Duodenal mucosa (tissue), 2 donors: ENCODE measurements at regions not wholly inside any gene's neighbourhood (a gene's known extent, or its start where the extent isn't known, plus 50 kb on each side); places are given as distances from the start of the nearest gene placed in this dataset.

Source experiments
- H3K27ac ChIP-seq: one replicate; pipeline ENCODE4 v1.7.0; 2013; ENCODE audit warnings: low read depth, low read length
- H3K27me3 ChIP-seq, 2 donors: one replicate each; pipeline ENCODE4 v1.7.0; 2013; ENCODE audit warnings: low read length in 2 of 2, control low read depth in 1 of 2; ENCODE audit not compliant: insufficient read depth in 2 of 2, control insufficient read depth in 1 of 2
- H3K36me3 ChIP-seq, 2 donors: one replicate each; pipeline ENCODE4 v1.7.0; 2013; ENCODE audit warnings: low read length in 2 of 2, control low read depth in 1 of 2; ENCODE audit not compliant: insufficient read depth in 2 of 2, control insufficient read depth in 1 of 2
- H3K4me1 ChIP-seq, 2 donors: one replicate each; pipeline ENCODE4 v1.7.0; 2013; ENCODE audit warnings: low read length in 2 of 2, control low read depth in 1 of 2; ENCODE audit not compliant: insufficient read depth in 2 of 2, control insufficient read depth in 1 of 2
- H3K4me3 ChIP-seq, 2 donors: one replicate each; pipeline ENCODE4 v1.7.0; 2013; ENCODE audit warnings: low read length in 2 of 2, low read depth in 1 of 2
- H3K9ac ChIP-seq, 2 donors: one replicate each; pipeline ENCODE4 v1.7.0; 2013; ENCODE audit warnings: low read length in 2 of 2, low read depth in 1 of 2
- H3K9me3 ChIP-seq, 2 donors: one replicate each; pipeline ENCODE4 v1.7.0; 2013; ENCODE audit warnings: low read length in 2 of 2, control low read depth in 1 of 2; ENCODE audit not compliant: control insufficient read depth in 1 of 2

DNA sequence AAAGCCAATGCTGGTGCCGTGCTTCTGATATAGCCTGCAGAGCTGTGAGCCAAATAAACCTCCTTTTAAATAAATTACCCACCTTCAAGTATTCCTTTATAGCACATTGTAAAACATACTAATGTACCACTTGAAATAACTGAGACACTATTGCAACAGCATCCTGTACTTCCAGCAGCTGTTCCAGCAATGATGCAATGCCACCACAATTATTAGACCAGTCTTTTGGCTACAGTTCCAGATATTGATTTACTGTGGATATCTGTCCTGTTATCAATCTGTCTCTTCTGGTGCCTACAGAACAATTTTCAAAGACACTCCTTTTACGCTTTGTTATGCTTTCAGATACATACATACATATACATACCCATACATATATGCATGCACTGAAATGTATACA, 567.9 kb downstream of the TAF11L14 start:
- Histone ChIP-seq H3K9ac (no peak overlapping the region), H3K27ac (no peak overlapping the region), H3K36me3 (no peaks in the 10 kb centered on the region), H3K9me3 (peaks cover 6 to 9% of the 10 kb centered on the region in 2 donors), H3K27me3 (no peaks in the 10 kb centered on the region), H3K4me3 (no peak overlapping the region), H3K4me1 (no peaks in the 10 kb centered on the region)

DNA sequence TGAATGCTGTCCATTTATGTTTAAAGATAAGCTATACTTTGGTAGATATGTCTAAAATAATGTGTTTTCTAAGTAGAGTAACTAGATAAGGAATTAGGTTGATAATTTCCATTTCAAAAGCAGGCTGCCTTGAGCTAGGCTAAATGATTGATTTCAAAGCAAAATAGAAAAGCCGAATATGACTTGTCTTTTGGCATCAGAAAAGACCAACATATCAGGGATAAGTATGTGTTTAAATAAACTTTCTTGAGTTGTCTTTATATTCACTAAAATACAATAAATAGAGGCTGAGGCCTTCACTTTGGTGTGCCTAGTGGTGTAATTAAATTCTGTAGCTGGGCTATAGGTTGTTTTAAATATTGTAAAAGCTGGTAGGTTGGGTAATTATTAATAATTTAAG, 569.0 kb downstream of the TAF11L14 start:
- H3K27me3 ChIP-seq: no peaks in the 10 kb centered on the region
- H3K9ac ChIP-seq: no peak overlapping the region
- peaks cover 5 to 6% of the 10 kb centered on the region in 2 donors for H3K9me3 ChIP-seq

GRCh38 chr5:18213666-18214065, 579.4 kb downstream of the TAF11L14 start:
- Histone ChIP-seq H3K4me3 (no peak overlapping the region), H3K36me3 (no peaks in the 10 kb centered on the region), H3K4me1 (no peaks in the 10 kb centered on the region), H3K9ac (no peak overlapping the region), H3K9me3 (peaks cover 6% of the 10 kb centered on the region in 2 donors), H3K27me3 (no peaks in the 10 kb centered on the region), H3K27ac (no peak overlapping the region)

More for the DNA sequence above, 569.0 kb downstream of the TAF11L14 start:
- H3K4me3 ChIP-seq: no peak overlapping the region
- no peak overlapping the region for H3K27ac ChIP-seq
- no peaks in the 10 kb centered on the region for H3K36me3 ChIP-seq
- H3K4me1 ChIP-seq: no peaks in the 10 kb centered on the region

DNA sequence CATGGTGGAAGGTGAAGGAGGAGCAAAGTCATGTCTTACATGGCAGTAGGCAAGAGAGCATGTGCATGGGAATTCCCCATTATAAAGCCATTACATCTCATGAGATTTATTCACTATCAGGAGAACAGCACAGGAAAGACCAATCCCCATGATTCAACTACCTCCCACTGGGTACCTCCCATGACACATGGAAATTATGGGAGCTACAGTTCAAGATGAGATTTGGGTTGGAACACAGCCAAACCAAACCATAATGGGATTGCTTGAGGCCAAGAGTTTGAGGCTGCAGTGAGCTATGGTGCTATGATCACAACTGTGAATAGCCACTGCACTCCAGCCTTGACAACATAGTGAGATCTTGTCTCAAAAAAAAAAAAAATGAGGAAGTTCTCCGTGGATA, 581.8 kb downstream of the TAF11L14 start:
- Histone ChIP-seq H3K27me3 (no peaks in the 10 kb centered on the region), H3K4me3 (no peak overlapping the region), H3K9me3 (peaks cover 6% of the 10 kb centered on the region in 2 donors), H3K4me1 (no peaks in the 10 kb centered on the region), H3K27ac (no peak overlapping the region), H3K9ac (no peak overlapping the region), H3K36me3 (no peaks in the 10 kb centered on the region)

GRCh38 chr5:18216729-18217128, 582.5 kb downstream of the TAF11L14 start:
- H3K27ac ChIP-seq: no peak overlapping the region
- H3K4me3 ChIP-seq: no peak overlapping the region
- H3K9me3 ChIP-seq: peaks cover 6% of the 10 kb centered on the region in 2 donors
- no peak overlapping the region for H3K9ac ChIP-seq
- no peaks in the 10 kb centered on the region for H3K4me1 ChIP-seq
- H3K27me3 ChIP-seq: no peaks in the 10 kb centered on the region
- H3K36me3 ChIP-seq: no peaks in the 10 kb centered on the region

DNA sequence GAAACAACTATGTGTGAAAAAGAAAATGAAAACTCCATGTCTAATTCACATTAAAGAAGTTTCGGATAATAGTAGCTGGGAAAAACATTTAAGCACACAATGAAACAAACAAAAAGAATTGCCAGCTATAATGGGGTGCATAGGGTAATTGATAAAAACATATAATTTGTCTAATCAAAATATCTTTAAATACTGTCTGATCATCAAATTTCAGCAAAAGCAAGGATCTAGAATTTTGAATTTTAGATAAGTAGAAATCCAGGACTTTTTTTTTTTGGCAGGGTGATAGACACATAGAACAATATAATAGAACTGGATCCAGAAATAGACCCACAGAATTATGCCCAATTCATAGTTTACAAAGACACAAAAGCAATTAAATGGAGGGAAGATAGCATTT, 585.0 kb downstream of the TAF11L14 start:
- H3K9me3 ChIP-seq: peaks cover 0 to 6% of the 10 kb centered on the region in 2 donors
- H3K27me3 ChIP-seq: no peaks in the 10 kb centered on the region
- no peaks in the 10 kb centered on the region for H3K4me1 ChIP-seq
- no peak overlapping the region for H3K9ac ChIP-seq
- H3K36me3 ChIP-seq: no peaks in the 10 kb centered on the region
- no peak overlapping the region for H3K27ac ChIP-seq
- no peak overlapping the region for H3K4me3 ChIP-seq

GRCh38 chr5:18220631-18221030, 586.4 kb downstream of the TAF11L14 start:
- Histone ChIP-seq H3K9ac (no peak overlapping the region), H3K36me3 (no peaks in the 10 kb centered on the region), H3K4me1 (no peaks in the 10 kb centered on the region), H3K4me3 (no peak overlapping the region), H3K27me3 (no peaks in the 10 kb centered on the region), H3K27ac (no peak overlapping the region), H3K9me3 (peaks cover 3 to 4% of the 10 kb centered on the region in 2 donors)

DNA sequence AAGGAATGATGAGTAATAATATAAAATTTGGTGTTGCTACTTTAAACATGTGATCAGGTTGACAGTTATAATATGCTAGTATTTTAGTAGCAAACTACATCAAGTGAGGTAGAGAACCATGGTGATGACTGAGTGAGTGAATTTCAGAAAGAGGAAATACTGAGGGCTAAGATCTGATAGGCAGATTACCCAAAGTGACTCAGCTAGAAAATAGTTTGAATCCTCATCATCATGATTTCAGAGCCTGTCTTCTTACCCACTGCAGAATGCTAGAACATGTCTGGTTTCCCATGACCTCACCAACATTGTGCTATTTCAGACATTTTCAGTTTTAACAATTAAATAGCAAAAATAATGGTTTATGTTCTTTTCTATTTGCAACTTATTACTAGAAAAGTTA, 602.1 kb downstream of the TAF11L14 start:
- Histone ChIP-seq H3K27me3 (no peaks in the 10 kb centered on the region), H3K4me3 (no peak overlapping the region), H3K9me3 (no peaks in the 10 kb centered on the region), H3K27ac (no peak overlapping the region), H3K4me1 (no peaks in the 10 kb centered on the region), H3K9ac (no peak overlapping the region), H3K36me3 (no peaks in the 10 kb centered on the region)

- Histone ChIP-seq H3K4me3 (no peak overlapping the region), H3K4me1 (no peaks in the 10 kb centered on the region), H3K36me3 (no peaks in the 10 kb centered on the region), H3K9ac (no peak overlapping the region), H3K27me3 (no peaks in the 10 kb centered on the region), H3K9me3 (peaks cover 0 to 3% of the 10 kb centered on the region in 2 donors), H3K27ac (no peak overlapping the region)
Measured at GRCh38 chr5:18238321-18238720, 604.1 kb downstream of the TAF11L14 start.

- no peaks in the 10 kb centered on the region for H3K36me3 ChIP-seq
- no peaks in the 10 kb centered on the region for H3K4me1 ChIP-seq
- H3K4me3 ChIP-seq: no peak overlapping the region
- H3K9ac ChIP-seq: no peak overlapping the region
- H3K27ac ChIP-seq: no peak overlapping the region
- no peaks in the 10 kb centered on the region for H3K27me3 ChIP-seq
- peaks cover 0 to 3% of the 10 kb centered on the region in 2 donors for H3K9me3 ChIP-seq
Measured at GRCh38 chr5:18240971-18241370, 606.7 kb downstream of the TAF11L14 start.

DNA sequence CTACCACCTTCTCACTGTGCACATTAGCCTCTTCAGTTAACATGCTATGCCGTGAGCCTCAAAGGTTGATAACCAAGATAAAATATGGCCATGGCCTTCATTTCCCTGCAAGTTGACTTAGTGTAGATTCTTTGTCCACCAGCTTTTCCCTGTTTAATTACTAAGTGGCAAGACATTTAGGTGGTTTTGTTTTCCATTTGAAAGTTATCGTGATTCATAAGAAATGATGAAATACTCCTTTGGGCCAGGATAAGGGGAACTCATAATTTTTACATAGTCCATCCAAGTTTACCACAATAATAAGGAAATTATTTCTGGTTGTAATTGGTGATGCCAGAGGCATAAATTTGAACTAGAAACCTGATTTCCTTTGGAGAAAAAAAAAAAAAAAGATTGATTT, 609.6 kb downstream of the TAF11L14 start:
- H3K36me3 ChIP-seq: no peaks in the 10 kb centered on the region
- peaks cover 0 to 3% of the 10 kb centered on the region in 2 donors for H3K9me3 ChIP-seq
- H3K27me3 ChIP-seq: no peaks in the 10 kb centered on the region
- H3K9ac ChIP-seq: no peak overlapping the region
- no peak overlapping the region for H3K4me3 ChIP-seq
- no peaks in the 10 kb centered on the region for H3K4me1 ChIP-seq
- H3K27ac ChIP-seq: no peak overlapping the region
